NB4 (cell line): ENCODE measurements at regions not wholly inside any gene's neighbourhood (a gene's known extent, or its start where the extent isn't known, plus 50 kb on each side); places are given as distances from the start of the nearest gene placed in this dataset.

ENCODE experiments used
- DNase-seq: peaks from one replicate; pipeline ENCODE4 v3.0.0; 2010; ENCODE audit warnings: low read depth
- H3K4me3 ChIP-seq: one replicate; pipeline ENCODE4 v1.5.1; 2011; ENCODE audit warnings: mild to moderate bottlenecking, low read depth, low read length, moderate library complexity
- CTCF ChIP-seq: IDR thresholded peaks from one replicate; pipeline ENCODE4 v1.5.1; 2012; ENCODE audit warnings: low read depth, low read length
- MAX ChIP-seq: IDR thresholded peaks from 2 replicates; pipeline ENCODE4 v1.6.1; 2011; ENCODE audit warnings: low read depth, low read length
- MYC ChIP-seq: IDR thresholded peaks from 2 replicates; pipeline ENCODE4 v1.6.1; 2011; ENCODE audit warnings: low read depth, low read length
- POLR2A ChIP-seq: IDR thresholded peaks from 2 replicates; pipeline ENCODE4 v1.6.1; 2011; ENCODE audit warnings: mild to moderate bottlenecking; ENCODE audit not compliant: insufficient read length; ENCODE audit errors: extremely low read depth

DNA sequence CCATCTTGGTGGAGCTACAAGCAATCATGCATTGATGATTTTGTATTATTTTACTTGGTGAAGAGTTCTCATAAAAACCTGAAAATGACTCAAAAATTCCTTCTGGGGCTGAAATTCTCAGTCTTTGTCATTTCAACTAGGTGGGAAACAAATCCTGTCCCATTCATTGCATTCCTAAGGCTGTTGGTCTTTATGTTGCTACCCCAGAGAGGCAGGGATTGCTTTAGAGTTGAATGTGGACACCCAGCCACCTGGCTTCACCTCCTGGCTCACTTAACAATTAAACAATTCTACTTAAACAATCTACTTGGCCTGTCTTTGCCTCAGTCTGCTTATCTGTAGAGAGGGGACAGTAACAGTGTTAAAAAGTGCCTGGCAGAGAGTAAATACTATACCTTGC lies 117.3 kb upstream of the UBE3A start:
- no peak for DNase-seq
- no peak overlapping the region for H3K4me3 ChIP-seq
- no peak for TF ChIP-seq CTCF
- TF ChIP-seq MYC, result no peak
- no peak for TF ChIP-seq MAX
- no peak for TF ChIP-seq POLR2A

DNA sequence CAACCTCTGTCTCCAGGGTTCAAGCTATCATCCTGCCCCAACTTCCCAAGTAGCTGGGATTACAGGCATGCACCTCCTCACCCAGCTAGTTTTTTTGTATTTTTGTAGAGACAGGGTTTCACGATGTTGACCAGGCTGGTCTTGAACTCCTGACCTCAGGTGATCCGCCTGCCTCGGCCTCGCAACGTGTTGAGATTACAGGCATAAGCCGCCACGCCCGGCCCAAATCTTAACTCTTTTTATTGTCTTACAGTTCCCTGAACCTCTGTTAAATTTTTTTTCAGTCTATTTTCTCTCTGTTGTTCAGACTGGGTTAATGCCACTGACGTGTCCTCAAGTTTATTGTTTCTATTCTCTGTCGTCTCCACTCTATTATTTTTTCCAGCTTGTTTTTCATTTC lies 115.8 kb upstream of the UBE3A start:
- TF ChIP-seq POLR2A (no peak), MAX (no peak), CTCF (no peak), MYC (no peak)
- H3K4me3 ChIP-seq, result no peak overlapping the region
- no peak for DNase-seq

GRCh38 chr15:25548600-25548999 lies 109.8 kb upstream of the UBE3A start:
- TF ChIP-seq POLR2A (no peak), MAX (no peak), CTCF (no peak), MYC (no peak)
- H3K4me3 ChIP-seq, result no peak overlapping the region
- no peak for DNase-seq

GRCh38 chr15:25545889-25546288 lies 107.1 kb upstream of the UBE3A start:
- TF ChIP-seq CTCF, result no peak
- TF ChIP-seq MAX, result no peak
- no peak for TF ChIP-seq POLR2A
- no peak for TF ChIP-seq MYC
- no peak for DNase-seq
- H3K4me3 ChIP-seq, result no peak overlapping the region

DNA sequence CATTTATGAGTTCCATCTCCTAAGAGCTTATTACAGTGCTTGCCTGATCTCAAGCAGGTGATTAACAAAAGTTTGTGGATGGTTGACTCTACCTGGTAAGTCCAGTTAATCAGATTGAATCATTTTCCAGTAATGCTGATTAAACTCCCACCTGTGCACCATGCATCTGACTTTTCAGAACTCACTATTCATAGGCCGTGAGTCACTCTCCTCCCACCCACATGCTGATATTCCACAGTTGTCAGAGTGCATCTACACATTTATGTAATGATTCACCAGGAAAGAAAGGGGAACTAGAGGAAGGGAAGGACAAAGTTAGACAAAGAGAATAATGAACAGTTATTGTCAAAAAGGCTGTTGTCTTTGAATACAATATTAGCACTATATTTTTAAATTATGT lies 106.2 kb upstream of the UBE3A start:
- no peak overlapping the region for H3K4me3 ChIP-seq
- DNase-seq, result peak; percentile 18
- TF ChIP-seq POLR2A, result no peak
- TF ChIP-seq CTCF, result no peak
- TF ChIP-seq MAX, result no peak
- no peak for TF ChIP-seq MYC

GRCh38 chr15:25544076-25544475 lies 105.3 kb upstream of the UBE3A start:
- H3K4me3 ChIP-seq, result no peak overlapping the region
- DNase-seq, result no peak
- TF ChIP-seq POLR2A, result no peak
- TF ChIP-seq MYC, result no peak
- no peak for TF ChIP-seq MAX
- no peak for TF ChIP-seq CTCF
